HG03039 (cell line): ENCODE measurements at regions not wholly inside any gene's neighbourhood (a gene's known extent, or its start where the extent isn't known, plus 50 kb on each side); places are given as distances from the start of the nearest gene placed in this dataset.
"Not testable (repeated sequence)": the region's sequence is repeated elsewhere in the genome, so short reads cannot be mapped to it uniquely, and the experiment has no call there.

Source experiments
- ATAC-seq: cut with Tn5 transposase; IDR thresholded peaks from one replicate; pipeline ENCODE4 v1.9.1; 2021; ENCODE audit warnings: mild to moderate bottlenecking, moderate library complexity; ENCODE audit not compliant: unreplicated experiment

DNA sequence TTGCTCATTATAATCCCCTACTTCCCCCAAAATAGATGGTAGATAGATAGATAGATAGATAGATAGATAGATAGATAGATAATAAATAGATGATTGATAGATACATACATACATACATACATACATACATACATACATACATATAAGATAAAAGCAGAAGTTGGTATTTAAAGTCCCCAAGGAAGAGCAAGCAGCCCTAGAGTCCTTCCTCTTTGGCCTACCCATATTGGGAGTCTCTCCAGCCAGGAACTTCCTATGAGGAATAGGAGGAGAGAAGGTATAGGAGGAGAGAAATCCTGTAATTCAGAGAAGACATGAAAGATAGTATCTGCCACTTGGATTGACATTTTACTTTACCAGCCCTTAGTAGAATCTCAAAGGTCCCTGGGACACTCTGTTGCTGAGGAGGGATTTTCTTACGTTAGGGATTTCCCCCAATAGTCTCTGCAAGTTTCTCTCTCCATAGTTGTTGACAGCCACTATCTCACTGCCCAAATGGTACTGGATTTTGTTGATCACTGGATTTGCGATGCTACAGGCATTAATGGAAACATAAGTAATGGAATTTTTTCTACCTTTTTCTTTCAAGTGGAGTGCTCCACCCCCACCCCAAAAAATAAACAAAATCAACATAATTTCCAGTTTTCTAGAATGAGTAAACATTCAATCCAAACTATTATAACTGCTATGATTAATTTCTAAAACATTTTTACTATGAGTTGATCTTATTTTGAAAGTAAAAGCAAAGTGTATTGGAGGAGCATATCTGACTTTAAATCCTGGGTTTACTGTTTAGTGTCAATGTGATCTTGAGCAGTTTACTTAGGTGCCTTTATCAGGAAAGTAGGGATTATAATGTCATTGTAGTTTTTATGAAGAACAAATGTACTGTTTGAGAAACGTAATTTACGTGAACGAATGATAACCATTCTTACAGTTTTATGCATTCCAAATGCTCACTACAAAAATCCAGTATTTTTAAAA is 93.2 kb upstream of the TNFSF4 start:
- no peak for ATAC-seq

DNA sequence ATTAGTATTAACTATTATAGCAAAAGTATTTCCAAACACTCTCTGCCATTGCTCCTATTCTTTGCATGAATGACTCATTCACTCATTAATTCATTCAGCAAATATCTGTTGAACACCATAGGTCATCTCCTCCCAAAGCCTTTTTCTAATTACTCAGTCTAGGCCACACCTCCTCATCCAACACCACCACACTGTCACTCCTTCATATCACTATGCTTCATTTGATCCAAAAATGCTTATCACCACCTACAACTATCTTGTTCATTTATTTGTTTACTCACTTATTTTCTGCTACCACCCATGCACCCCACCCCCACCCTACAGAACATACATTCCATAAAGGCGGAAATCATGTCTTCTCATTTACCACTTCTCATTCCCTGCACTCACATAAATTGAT is 94.4 kb upstream of the TNFSF4 start:
- no peak for ATAC-seq

GRCh38 chr1:173302366-173302765 is 95.2 kb upstream of the TNFSF4 start:
- no peak for ATAC-seq

GRCh38 chr1:173302890-173303829 is 96.0 kb upstream of the TNFSF4 start:
- ATAC-seq: no peak

GRCh38 chr1:173303984-173304383 is 96.9 kb upstream of the TNFSF4 start:
- ATAC-seq: no peak

GRCh38 chr1:173304529-173305227 is 97.5 kb upstream of the TNFSF4 start:
- no peak for ATAC-seq

GRCh38 chr1:173307845-173308244 is 100.7 kb upstream of the TNFSF4 start:
- no peak for ATAC-seq

- no peak for ATAC-seq
Observed at GRCh38 chr1:173314656-173315055, 107.5 kb upstream of the TNFSF4 start.

- no peak for ATAC-seq
Observed at GRCh38 chr1:173315296-173315695, 108.2 kb upstream of the TNFSF4 start.

GRCh38 chr1:173318788-173319187 is 111.7 kb upstream of the TNFSF4 start:
- no peak for ATAC-seq

DNA sequence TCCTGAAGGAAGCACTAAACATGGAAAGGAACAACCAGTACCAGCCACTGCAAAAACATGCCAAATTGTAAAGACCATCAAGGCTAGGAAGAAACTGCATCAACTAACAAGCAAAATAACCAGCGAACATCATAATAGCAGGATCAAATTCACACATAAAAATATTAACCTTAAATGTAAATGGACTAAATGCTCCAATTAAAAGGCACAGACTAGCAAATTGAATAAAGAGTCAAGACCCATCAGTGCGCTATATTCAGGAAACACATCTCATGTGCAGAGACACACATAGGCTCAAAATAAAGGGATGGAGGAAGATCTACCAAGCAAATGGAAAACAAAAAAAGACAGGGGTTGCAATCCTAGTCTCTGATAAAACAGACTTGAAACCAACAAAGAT is 117.2 kb upstream of the TNFSF4 start:
- ATAC-seq: not testable (repeated sequence)

DNA sequence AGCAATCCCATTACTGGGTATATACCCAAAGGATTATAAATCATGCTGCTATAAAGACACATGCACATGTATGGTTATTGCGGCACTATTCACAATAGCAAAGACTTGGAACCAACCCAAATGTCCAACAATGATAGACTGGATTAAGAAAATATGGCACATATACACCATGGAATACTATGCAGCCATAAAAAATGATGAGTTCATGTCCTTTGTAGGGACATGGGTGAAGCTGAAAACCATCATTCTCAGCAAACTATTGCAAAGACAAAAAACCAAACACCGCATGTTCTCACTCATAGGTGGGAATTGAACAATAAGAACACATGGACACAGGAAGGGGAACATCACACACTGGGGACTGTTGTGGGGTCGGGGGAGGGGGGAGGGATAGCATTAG is 120.9 kb upstream of the TNFSF4 start:
- not testable (repeated sequence) for ATAC-seq

DNA sequence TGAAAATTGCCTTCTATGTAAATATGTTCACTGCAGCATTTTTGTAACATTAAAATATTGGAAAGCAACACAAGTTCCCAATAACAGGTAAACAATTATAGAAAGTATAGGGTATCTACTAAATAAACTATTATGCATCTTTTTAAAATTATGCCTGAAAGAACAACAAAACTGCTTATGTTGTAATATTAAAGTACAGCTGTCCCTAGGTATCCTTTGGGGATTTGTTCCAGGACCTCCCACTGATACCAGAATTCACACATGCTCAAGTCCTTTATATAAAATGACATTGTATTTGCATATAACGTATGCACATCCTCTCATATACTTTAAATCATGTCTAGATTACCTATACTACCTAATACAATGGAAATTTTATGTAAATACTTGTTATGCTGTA is 121.8 kb upstream of the TNFSF4 start:
- no peak for ATAC-seq

DNA sequence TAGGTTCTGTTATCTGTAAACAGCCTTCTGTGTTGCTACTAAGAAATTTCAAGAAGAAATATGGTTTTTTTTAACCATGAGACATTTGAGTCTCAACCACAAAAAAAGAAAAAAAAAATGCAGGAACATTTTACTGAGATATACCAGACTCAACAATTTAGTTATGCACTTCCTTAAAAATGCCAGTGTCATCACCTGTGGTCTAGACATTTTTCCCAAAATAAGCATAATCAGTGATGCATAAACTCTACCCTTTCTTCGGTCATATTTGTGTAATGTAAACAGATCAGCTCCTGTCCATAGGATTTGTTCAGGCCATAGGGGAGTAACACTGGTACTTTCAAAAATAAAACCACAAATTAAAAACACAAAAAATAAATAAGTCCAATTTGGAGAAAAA is 122.6 kb upstream of the TNFSF4 start:
- no peak for ATAC-seq

DNA sequence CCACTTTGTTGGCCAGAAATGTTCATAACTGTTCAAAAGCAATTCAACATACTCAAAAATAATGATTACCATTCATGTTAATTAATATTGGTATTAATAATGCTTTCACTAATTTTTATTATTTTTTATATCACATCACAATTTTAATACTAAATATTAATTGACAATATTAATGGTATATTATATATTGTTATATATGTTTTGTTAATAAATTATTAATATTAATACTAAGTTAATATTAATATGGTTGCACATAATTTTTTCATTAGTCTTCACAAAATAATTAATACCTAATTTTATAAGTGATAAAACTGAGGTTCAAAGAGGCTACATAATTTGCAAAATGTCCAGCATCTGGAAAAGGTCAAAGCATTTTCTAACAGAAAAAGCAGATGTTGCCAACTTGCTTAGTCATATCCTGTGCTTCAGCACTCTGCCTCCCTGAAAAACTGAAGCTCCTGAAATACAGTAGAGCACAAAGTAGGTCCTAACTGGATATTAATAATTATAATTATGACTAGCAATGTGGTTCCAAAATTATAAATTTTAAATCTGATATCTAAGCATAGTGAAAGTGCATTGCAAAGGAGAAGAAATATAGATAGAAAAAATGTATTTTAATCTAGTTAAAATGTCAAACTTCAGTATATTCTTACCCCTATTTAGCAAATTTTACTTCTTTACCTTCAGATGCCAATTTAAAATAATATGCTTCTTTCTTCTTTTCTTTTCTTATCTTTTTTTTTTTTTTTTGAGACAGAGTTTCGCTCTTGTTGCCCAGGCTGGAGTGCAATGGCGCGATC is 123.2 kb upstream of the TNFSF4 start:
- no peak for ATAC-seq

GRCh38 chr1:173330952-173331548 is 123.9 kb upstream of the TNFSF4 start:
- ATAC-seq: not testable (repeated sequence)

DNA sequence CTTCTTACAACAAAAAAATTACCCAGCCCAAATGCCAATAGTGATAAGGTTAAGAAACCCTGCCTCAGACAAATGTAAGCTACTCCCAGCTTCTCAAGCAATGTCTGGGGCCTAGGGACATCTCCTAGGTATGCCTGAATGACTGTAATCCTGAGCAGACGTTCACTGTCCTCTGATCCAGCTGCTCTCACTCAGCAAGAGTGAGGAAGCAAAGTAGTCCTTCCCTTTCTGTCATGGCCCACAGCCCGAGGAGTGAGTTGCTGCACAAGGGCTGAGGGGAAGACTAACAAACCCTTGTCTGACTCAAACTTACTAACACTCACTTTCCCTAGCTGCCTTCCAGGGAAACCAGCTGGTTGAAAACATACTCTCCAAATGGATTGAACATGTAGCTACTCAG is 124.9 kb upstream of the TNFSF4 start:
- ATAC-seq: no peak

DNA sequence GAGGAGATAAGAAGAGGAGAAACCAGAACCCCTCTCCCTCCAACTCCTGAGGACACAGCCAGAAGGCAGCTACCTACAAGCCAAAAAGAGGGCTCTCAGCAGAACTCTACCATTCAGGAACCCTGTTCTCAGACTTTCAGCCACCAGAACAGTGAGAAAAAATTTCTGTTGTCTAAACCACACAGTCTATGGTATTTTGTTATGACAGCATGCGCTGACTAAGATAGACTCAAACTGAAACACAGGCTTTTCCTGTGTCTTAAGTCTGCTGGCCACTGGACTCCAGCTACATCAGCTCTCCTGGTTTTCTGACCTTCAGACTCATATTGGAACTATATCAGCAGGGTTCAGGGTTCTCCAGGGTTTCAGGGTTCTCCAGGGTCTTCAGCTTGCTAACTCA is 126.5 kb upstream of the TNFSF4 start:
- peak; percentile 67 for ATAC-seq

DNA sequence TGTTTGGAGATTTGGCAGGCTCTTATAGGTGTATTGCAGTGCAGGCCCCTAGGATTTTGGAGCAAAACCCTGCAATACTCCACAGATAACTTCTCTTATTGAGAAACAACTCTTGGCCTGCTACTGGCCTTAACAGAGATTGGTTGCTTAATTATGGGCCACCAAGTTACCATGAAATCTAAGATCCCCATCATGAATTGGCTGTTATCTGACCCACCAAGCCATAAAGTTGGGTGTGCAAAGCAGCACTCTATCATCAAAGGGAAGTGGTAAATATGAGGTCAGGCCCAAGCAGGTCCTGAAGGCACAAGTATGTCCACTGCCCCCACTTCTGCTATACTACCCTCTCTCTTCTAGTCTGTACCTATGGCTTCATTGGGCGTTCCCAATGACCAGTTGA is 130.0 kb upstream of the TNFSF4 start:
- no peak for ATAC-seq

DNA sequence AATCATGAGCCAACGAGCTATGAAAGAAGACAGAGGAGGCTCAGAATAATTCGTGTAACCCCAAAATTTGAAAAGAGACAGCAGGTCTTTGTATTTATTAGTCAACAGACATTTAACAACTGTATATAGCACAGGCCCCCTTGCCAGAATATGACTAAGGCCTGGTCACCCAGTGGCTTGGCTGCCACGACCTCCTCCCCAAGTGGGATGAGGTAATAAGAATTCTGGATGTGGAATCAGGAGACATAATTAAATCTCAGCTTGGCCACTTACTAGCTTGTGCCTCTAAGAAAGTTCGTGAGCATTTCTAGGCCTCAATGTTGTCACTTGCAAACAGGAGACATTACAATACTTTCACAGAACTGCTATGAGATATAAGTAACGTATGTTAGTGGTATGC is 134.2 kb upstream of the TNFSF4 start:
- ATAC-seq: no peak
